Islet of Langerhans (tissue), 1 donor: ENCODE measurements at regions not wholly inside any gene's neighbourhood (a gene's known extent, or its start where the extent isn't known, plus 50 kb on each side); places are given as distances from the start of the nearest gene placed in this dataset.

Source experiments
- FAIRE-seq: peaks from one replicate; lab custom pipeline; 2011; peaks lifted over from hg19 to GRCh38; lab: Jason Lieb, UNC

DNA sequence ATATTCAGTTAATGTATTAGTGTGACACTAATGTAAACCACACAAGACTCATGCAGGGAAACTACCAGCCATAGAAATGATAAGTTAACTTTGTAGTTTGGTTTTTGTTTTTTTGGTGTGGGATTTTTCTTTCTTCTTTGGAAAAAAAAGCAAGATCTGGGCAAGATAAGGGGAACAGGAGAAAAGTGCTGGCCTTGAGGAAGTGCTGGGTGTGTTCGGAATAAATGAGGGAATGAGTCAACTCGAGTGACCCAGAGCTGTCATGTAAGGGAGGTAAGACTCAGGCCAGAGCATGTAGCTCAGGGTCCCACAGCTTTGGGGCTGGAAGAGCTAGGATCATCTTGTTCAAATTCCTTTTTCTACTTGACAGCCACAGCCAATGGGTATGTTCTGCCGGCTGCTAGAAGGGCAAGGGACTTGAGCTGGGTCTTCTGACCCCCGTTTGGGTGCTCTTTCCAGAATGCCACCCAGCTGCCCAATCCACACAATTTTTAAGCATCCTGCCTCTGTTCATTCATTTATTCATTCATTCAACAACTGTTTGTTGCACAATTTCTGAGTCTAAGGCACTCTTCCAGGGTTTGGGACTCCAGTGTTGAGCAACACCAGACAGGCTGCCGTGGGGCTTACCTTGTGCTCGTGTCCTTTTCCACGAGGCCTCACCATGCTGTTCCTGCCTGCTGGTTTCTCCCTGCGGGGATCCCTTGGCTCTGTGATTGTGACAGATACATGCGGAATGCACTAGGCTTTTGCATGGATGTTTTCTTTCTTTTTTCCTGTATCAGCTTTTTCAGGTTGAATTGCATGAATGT is 54.5 kb downstream of the CLDN34 start:
- FAIRE-seq: no peak

DNA sequence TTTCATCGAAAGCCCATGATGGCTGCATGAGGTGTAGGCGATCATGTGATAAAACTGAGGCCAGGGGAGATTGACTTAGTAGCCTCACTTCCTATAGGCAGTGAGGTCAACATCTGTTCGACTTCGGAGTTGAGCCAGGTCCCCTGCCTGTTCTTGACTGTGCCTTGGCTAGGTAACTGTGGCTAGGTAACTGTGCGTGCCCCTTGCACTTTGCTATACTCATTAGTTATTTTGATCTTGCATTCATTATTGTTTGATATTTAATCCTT is 55.0 kb downstream of the CLDN34 start:
- FAIRE-seq: no peak

DNA sequence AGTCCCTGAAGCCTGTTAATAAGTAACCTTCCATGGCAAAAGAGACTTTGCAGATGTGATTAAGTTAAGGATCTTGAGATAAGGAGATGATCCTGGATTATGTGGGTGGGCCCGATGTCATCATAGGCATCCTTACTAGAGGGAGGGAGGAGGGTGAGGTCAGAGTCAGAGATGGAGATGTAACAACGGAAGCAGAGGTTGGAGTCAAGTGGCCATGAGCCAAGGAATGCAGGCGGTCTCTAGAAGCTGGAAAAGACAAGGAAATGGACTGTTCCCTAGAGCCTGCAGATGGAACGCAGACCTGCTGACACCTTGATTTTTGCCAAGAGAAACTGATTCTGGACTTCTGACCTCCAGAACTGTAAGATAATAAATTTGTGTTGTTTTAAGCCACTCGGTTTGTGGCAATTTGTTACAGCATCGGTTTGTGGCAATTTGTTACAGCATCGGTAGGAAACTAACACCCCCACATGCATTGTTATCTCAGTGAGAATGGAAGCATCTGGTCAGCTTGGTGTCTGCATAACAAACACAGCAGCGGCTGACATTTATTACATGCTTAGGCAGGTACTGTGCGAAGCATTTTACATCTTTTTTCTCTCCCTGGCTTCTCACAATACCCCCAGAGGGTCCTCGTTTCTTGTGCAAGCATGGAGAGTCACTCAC is 55.6 kb downstream of the CLDN34 start:
- FAIRE-seq: no peak

DNA sequence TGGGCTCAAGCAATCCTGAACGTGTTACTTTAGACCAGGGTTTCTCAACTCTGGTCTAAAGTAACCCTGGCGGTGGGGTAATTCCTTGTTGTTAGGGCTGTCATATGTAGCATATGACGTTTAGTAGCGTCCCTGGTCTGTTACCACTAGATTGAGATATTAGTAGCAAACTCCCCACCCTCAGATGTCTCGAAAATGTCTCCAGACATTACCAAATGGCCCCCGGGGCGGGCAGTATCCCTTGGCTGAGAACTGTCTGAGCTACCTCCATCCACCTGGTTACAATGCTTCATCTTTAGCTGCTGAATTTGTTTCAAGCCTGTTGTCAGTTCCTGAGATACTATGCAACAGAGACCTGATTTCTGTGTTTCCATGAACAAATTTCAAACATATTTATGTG is 56.7 kb downstream of the CLDN34 start:
- FAIRE-seq: no peak

DNA sequence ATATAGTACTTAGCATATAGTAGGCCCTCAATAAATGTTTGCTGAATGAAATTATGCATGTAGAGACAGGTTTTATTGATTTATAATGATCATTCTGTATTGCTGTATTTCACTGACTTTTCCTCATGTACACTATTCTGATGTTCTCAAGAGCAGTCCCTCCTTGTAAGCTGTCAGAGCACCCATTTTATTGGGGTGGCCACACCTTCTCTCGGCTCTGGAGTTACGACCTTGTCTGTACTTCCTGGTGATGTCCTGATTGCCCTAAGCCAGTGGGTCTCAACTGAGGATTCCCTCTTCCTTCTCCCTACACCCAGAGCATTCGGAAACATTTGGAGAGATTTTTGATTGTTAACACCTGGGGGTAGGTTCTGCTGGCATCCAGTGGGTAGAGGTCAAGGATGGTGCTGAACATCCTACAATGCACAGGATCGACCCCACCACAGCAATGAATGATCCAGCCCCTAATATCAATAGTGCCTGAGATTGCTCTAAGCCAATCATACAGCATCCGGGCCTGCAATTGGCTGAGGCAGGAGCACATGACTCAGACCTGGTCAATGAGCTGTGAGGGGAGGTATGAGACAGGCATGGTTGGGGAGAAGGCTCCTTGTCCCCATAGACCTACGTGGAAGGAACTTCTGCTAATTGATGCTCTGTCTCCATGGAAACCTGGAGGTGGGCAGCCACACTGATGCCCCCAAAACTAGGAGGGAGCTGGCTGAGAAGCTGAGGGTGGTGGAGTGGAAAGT is 58.8 kb downstream of the CLDN34 start:
- no peak for FAIRE-seq

DNA sequence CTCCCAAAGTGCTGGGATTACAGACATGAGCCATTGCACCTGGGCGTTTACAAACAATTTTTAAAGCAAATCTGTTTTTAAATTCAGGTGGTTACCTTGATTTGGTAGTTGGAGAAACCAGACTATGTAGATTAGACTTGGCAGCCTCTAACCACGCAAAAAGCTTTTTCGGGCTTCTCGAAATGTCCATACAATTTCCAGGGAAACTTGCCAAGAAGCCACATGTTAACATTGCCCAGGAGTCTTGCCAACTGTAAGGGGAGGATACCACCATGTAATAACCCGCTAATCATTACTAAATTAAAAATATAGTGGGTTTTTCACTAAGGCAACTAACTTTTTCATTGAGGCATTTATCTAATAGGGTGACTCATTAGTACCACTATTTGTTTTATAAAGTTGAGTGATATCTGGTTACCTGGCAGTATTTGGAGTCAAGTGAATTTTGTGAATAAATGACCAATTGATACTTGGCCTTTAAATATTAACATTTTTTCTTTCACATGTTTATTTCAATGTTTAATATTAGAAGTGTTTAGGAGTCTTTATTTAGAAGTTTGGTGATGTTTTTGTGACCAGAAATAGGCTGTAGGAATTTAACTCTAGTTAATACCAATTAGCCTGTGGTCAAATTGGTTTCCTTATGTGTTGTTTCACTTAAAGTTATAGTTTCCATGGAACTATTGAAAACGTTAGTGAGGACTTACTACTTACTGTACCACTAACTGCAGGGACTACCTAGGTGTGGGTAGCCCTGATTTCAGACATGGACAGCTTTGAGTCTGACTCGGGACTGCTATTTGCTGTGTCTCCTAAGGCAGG is 61.3 kb downstream of the CLDN34 start:
- no peak for FAIRE-seq

DNA sequence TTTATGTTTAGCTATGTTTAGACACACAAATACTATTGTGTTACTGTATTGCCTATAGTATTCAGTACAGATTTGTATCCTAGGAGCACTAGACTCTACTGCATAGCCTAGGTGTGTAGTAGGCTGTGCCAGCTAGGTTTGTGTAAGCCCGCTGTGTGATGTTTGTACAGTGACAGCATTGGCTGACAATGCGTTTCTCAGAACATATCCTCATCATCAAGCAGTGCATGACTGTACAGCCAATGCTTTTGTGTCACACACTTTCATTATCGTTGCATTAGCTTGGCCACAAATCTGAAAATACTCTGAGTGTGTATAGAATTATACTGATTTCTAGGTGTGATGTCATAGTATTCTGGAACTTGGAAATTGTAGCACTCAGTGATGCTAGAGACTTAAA is 63.4 kb downstream of the CLDN34 start:
- FAIRE-seq: no peak

DNA sequence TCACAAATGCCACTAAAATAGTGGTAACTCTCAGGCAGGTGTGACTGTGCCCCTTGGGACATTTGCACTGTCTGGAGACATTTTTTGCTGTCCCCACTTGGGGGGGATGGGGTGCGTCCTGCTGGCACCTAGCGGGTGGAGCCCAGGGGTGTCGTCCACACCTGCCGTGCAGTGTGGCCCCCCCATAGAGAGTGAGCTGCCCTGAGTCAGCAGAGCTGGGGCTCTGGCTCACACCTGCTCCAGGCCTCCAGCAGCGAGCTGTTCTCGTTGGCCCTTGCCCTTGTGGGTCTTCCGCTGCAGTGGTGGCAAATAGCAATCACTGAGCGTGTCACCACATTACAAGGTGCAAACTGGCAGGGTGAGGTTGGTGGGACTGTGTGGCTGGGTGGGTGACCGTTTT is 64.6 kb downstream of the CLDN34 start:
- FAIRE-seq: no peak

DNA sequence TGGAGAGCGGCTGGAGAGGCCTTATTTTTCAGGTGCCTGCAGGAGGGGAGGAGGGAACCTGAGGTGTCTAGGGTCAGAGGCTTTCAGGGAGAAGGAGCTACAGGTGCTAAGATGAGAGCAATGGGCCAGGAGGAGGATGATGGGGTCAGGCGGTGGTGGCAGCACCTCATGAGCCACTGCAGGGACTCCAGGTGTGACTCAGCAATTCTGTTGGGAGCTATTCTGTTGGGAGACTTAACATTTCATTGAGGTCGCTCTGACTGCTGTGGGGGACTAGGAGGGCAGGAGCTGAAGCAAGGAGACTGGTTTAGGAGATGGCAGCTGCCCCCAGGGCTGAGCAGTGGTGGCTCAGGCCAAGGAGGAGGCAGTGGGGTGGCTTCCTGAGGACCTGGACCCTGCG is 65.0 kb downstream of the CLDN34 start:
- FAIRE-seq: no peak

DNA sequence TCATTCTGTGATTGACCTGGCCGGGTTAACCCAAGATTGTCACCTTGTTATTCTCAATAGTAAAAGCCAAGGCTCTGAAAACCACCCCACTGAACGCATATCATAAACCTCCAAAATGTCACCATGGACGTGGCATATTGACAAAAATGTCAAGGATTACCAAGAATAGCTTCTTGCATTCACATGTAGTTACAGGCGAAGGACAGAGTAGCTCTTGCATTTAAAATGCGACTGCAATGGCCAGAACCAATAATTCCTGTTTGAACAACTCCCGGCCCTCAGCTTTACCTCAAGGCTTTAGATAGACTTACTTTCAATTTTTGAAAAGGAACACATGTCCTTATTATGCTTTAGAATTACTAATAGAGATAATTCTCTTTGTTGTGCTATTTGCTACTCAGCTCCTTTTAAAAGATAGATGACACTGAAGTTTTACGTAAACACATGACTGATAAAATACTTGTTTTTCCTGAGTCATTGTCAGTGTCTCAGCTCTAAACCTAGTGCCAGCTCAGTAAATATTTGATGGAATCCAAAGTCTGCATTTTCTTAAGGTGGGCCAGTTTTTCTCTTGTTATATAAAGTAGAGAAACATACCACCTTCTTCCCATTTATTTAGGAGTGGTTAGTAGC is 66.3 kb downstream of the CLDN34 start:
- FAIRE-seq: peak; percentile 82

DNA sequence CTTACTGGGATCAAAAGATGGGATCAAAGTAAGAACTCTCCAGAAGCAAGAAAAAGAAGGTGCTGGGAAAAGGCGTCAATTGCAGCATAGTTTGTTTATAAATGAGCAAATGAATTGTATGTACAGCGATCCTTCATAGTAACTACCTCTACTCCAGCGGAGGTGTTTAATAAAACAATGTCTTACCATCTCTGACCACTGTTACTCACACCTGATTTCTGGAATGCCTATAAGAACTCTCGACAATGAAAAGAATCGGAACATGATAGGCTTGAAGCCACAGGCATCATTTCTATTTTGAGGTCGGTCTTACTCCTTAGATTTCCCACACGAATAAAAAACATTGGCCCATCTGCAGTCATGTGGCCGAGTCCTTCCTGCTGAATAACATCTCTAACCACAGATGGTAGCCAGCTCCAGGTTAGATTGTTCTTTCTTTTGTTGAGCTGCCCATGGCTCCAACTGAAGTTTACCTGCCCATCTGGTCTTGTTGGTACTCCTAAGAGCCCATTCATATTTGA is 67.6 kb downstream of the CLDN34 start:
- FAIRE-seq: no peak

DNA sequence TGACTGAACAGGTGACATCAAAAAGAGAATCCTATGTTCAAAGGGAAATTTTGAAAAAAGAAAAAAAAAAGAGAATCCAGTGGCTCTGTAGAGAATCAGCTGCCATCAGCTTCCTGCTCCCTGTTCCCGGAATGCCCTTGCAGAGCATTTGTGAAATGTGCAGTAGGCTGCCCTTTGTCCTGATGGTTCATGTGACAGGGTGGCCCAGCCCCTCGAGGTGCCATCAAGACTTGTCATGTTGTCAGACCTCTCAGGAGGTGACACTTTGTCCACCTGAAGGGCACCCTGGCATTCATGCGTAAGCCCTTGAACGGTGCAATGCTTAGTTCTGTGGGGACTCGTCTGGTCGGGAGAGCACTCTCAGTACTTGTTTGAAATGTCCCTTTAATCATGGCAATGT is 71.4 kb downstream of the CLDN34 start:
- FAIRE-seq: no peak

DNA sequence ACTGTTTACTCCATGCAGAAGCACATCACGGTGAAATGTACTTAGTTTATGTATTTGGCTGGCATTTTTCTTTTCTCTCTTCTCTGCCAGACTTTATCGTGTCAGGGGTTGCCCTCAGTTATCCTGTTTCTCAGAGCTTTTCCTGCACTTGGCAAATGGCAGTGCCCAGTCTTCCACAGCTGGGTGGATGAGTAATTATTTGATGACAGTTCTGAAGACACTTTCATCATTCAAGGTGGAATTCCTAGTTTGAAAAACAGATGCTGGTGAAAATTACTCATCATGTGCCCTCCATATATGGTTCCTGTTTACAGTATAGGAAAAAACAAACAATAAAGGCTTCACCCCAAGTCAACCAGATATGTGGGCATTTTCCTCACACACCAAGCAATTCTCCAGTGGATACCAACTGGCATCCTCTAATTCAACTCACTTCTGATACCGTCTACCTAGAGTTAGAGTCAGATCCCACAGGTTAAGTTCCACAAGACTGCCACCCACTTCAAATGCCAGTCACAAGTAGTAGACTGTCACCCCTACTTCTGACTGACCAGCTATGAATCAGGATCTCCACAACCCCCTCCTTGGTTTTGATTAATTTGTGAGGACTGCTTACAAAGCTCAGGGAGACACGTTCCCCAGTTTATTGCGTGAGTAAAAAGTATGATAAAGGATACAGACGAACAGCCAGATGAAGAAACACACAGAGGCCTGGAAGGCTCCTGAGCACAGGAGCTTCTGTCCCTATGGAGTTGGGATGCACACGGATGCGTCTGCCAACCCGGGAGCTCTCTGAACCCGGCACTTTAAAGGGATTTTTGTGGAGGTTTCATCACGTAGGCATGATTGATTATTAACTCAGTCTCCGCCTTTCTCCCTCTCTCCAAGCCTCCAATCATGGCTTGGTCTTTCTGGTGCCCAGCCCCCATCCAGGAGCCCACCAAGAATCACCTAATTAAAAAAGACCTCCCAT is 72.9 kb downstream of the CLDN34 start:
- no peak for FAIRE-seq

DNA sequence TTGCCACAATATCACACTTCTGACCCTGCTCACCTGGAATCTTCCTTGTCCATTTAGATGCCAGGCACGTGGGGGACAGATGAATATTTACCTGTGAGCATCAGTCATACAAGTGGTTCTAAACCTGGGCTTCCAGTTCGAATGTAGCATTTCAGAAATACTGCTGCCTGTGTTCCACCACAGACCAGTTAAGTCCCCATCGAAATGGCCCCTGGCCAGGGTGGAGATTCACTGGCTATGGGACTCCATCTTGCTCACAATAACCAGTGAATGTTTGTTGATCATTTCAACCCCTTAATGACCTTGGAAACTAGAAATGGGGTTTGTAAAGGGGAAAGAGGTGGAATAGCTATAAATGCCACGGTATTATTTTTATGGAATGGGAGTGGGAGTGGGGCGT is 73.8 kb downstream of the CLDN34 start:
- no peak for FAIRE-seq

DNA sequence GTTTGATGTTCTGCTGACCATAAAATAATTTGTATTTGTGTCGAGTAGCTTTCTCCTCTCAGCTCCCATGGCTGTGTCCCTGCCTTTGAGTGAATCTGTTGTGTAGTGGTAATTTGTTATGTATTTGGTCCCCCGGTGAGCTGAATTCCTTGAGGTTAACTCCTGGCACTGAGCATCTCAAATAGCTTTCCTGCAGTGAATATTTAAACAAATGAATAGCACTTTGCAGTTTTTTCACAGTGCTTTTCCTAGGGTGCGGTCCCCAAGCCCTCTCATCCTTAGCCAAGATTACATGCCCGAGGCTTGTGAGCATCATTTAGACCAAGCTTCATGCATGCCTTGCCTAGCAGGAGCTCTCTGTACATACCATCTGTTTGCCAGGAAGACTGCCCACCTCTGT is 74.2 kb downstream of the CLDN34 start:
- no peak for FAIRE-seq

DNA sequence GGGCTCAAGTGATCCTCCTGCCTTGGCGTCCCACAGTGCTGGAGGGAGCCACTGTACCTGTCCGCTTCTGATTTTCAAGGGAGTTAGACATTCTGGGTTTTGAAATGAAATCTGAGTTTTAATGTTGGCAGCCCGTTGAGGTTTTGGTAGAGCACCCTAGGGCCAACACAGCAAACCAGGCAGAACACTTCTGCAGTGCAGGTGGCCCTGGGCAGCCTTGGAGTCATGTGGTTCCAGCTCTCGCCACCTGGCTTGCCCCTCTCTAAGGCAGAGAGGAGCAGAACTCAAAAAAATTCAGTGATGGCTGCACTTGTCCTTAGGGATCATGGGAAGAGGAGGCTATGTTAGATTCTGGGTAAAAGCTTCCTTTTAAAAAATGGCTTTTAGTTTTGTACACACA is 74.9 kb downstream of the CLDN34 start:
- no peak for FAIRE-seq

DNA sequence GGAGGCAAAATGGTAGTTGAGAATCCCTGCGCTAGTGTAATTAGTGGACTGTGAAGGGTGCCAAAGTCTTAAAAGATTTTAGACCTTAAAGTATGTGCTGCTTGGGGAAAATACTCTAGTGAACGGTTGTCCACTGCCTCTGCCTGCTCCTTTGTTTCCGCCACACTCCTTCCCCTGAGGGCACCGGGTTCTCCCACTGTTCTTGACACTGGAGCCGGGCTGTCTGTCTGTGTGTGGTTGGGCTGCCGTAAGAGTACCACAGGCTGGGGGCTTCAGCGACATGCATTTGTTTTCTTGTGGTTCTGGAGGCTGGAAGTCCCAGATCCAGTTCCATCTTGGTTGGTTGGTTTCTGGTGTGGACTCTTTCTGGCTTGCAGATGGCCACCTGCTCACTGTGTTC is 76.2 kb downstream of the CLDN34 start:
- FAIRE-seq: no peak

DNA sequence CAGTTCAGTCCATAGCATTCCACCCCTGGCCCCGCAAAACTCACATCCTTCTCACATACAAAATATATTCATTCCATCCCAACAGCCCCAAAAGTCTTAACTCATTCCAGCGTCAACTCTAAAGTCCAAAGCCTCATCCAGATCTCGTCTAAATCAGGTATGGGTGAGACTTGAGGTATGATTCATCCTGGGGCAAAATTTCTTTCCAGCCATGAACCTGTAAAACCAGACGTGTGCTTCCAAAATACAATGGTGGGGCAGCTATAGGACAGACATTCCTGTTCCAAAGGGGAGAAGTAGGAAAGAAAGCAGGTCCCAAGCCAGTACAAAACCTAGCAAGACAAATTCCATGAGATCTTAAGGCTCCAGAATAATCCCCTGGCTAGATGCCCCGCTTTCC is 76.9 kb downstream of the CLDN34 start:
- no peak for FAIRE-seq

DNA sequence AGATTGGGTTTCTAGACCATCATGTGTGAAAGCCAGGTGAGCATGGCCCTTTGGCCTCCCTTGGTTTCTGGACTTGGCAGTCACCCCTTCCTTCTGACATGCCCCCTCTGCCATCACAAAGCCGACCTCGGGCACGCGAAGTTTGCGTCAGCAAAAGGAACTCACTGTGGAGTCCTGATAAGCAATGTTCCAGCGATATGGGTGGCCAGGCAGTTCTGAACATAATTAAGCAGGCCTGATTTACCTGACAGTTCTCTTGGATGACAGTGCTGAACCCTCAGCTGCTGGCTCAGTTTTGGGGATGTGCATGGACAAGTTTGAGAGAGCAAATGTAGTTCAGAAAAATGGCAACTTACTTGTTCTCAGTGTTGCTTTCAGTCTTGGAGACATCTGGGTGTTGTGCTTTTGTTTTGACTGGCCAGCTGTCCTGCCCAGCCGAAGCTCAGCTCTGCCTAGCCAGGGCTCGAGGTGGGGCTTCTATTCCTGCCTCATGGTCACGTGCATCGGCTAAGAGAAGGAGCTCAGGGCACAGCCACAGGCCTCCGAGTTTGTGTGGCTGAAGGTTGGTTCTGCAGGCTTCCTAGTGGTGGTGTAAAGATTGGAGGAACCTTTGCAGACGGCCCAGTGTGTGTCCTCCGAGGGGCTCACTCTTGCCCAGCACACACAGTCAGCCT is 78.3 kb downstream of the CLDN34 start:
- no peak for FAIRE-seq

DNA sequence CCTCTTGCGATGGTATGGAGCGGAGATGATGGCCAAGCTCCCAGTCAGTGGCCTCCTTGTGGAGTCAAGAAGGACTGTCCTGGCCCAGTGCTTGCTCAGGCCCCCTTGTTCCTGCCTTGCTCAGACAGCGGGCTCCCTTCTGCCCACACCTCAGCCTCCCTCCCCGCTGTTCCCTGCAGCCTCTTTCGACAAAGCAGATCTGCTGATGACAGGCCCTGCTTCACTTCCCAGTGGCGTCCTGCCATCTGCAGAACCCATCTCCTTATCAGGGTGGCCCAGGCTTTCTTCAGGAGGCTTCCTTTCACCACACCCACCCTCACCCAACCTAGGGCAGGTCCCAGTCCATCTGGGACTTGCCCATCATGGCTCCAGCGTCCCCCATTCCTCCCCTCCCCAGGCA is 80.0 kb downstream of the CLDN34 start:
- no peak for FAIRE-seq
